ENCODE measurements at regions not wholly inside any gene's neighbourhood (a gene's known extent, or its start where the extent isn't known, plus 50 kb on each side); places are given as distances from the start of the nearest gene placed in this dataset.

DNA sequence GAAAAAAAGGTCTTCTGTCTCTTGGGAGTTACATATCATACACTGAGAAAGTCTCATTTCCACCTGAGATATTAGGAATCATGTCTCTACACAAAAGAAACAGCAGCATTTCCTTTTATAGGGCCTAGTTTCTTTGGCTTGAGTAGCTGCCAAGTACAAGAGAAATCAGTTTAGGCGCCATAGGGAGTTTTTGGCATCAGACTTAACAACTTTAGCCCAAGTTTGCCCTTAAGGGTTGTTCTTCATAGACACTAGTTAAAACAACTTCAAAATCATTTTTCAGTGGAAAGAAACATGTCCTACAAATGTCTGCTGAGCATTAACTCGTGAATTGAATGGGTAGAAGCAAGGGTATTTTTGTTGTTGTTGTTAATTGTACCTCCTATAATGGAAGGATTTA, 587.0 kb upstream of the DSEL start:
- no peak for DNase-seq (ENCODE audit: low spot score)

DNA sequence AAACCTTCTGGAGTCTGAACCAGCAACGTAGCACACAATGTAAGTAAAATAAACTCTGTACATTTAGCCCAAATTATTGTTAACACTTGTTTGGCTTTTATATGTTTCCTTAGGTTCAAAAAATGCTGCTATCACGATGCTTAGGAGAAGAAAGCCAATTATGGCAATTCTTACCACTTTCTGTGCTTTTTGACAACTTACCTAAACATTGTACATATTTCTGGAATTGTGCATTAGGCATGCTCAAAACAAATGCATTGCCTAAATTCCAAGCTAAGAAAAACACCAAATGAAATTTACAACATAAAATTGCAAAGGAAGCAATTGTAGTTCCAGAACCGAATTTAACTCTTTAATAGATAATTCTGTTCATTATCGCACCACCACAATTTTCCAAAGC, 585.6 kb upstream of the DSEL start:
- no peak for DNase-seq (ENCODE audit: low spot score)

DNA sequence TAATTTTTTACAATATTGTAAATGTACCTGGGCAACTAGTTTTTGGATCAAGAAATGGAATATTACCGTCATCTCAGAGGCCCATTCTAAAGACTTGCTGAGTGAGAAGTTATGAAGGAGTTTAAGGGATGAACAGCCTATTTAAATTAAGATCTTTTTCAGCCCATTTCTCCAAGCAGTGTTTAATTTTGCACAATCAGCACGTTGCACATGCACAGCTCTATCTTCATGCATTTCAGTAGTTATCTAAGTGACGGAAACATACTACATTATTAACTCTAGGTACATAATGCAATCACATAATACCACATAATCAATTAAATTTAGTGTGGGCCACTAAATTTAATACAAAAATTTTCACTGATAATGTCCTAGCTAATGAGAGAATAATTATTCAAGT, 582.1 kb upstream of the DSEL start:
- DNase-seq (ENCODE audit: low spot score) = no peak

DNA sequence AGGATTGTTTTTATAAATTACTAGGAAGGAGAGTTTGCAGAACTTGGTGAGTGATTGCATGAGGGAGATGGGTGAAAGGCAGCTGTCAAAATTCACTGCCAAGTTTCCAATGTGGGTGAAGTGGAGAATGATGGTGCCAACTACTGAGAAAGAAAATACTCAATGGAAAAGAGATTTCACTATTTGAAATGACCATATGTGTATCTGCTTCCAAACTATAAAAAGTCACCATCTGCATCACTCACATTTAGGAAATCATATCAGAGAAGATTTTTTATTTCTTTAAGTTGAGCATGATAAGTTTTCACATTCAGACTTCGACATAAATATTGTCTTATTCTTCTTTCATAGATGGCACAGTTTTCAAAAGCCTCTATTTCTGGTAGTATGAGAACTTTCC, 570.0 kb upstream of the DSEL start:
- no peak for DNase-seq (ENCODE audit: low spot score)

DNA sequence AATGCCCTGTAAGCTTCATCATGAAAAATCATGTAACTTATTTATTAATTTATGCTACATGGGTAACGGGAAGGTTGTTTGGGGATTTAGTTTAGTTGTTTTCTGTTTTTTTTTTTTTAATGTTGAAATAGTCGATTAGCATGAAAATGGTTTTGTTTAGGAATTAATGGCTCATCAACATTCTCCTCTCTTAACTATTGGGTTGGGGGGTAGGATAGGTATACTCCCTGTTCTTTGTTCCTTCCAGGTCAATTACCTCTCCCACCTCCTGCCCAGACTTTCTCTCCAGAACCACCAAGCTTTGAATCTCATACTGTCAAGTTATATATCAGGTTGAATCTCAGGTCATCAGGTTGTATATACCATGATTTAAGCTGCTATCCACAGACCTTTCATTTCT, 568.7 kb upstream of the DSEL start:
- DNase-seq (ENCODE audit: low spot score) = no peak

DNA sequence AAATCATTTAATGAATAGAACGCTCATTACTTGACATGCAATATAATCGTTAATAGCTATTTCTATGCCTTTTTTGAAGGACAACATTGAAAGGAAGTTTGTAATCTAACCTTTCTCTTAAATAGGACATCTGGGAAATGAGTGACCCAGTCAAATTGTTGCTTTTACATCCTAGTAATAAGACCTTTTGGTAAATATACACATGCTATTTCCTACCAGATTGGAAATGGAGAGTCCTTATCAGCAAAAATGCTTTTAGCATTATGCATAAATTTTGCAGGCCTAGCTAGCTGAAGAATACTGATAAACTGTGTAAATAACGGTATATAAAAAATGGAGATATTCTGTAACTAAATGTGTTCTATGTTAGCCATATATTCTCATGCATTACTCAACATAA, 567.3 kb upstream of the DSEL start:
- DNase-seq (ENCODE audit: low spot score) = no peak

DNA sequence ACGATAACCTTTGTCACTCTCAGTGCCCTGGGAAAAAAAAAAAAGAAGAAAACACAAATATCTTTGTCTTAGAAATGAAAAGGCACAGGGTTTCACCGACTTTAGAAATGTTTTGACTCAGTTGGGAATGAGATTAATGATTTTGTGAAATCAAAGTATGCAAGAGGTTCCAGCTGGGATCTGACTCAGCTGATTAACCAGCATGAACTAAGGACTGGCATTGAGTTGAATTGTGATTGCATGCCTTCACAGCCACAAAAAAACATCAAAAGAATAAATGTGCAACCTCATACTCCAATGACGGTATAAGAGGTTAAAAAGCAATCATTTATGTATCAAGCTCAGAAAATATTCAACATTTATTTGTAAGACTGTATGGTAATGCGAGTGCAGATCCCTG, 566.6 kb upstream of the DSEL start:
- peak; percentile 5 for DNase-seq (ENCODE audit: low spot score)

DNA sequence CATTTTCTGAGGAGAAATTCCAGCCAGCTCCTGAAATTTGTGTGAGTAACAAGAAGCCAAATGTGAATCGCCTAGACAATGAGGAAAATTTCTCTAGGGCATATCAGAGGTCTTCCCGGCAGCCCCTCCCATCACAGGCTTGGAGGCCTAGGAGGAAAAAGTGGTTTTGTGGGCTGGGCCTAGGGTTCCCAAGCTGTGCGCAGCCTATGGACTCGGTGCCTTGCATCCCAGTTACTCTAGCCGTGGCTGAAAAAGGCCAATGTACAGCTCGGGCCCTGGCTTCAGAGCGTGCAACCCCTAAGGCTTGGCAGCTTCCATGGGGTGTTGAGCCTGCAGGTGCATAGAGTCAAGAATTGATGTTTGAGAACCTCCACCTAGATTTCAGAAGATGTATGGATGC, 556.2 kb upstream of the DSEL start:
- DNase-seq (ENCODE audit: low spot score) = no peak

DNA sequence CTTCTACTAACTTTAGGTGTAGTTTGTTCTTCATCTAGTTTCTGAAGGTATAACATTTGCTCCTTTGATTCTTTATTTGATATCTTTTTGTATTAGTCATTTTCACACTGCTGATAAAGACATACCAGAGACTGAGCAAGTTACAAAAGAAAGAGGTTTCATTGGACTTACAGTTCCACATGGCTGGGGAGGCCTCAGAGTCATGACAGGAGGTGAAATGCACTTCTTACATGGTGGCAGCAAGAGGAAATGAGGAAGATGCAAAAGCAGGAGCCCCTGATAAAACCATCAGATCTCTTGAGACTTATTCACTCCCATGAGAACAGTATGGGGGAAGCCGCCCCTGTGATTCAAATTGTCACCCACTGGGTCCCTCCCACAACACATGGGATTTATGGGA, 544.4 kb upstream of the DSEL start:
- DNase-seq (ENCODE audit: low spot score) = no peak

DNA sequence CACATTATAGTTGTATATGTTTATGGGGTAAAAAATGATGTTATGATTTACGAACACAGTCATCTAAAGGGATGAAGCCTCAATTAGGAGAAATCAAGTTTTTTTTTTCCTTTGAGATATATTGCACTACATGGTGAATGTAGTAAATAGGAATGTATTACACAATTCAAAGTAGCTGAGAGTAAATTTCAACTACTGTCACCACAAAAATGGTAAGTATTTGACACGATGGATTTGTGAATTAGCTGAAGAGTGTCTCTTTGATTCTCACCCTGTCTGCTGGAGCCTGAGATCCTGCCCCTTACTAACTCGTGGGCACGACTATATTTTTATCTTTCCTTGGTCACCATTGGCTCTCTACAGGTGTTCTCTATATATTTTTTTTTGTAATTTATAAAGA, 540.4 kb upstream of the DSEL start:
- DNase-seq (ENCODE audit: low spot score) = no peak

DNA sequence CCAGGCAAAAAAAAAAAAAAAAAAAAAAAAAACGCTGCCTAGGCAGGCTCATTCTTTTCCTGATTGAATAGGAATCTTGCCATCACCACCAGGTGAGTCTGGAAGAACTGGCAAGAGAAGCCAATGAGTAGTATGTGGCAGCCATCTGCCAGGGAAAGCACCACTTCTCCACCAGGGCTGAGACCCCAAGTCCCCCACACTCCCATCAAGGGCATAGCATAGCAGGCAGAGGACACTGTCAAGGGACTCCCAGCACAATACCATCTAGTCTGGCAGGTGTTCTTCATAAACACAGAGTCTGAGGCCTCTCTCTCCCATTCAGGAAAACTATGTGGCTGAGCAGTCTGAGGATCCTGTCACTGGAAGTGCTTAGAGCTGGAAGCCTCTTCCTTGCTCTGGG, 538.1 kb upstream of the DSEL start:
- DNase-seq (ENCODE audit: low spot score) = no peak

DNA sequence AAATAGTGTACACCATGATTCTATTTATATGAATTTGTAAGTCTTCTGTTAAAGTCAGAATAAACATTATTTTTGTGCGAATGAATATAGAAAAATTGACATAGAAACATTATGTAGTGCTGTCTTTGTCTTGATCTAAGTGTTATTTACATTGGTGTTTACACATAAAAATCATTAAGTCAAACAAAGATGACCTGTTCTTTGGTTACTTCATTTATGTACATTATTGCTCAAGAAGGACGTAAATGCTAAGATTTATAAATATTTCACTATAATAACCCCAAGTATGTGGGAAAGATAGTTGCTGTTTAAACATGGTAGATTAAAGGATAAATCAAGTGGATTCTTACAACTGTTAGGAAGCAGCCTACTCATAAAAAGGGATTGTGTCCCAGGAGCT, 536.8 kb upstream of the DSEL start:
- no peak for DNase-seq (ENCODE audit: low spot score)

DNA sequence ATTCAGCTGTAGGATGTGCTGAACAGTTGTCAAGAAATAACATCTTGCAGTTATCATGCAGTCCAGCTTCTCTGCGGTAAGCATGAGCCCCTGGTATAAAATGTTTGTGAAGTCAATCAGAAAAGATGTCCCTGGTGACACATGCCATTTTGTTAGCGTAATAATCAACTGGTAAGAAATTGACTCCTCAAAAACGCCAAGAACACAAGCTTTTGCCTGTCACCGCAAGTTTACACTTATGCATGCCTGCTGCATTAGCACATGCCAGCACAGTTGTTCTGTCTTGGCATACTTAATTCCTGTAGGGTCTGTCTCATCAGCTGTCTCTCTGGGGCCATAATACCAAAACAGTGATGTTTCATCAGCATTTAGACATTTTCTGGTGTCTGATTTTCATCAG, 524.8 kb upstream of the DSEL start:
- DNase-seq (ENCODE audit: low spot score) = no peak

DNA sequence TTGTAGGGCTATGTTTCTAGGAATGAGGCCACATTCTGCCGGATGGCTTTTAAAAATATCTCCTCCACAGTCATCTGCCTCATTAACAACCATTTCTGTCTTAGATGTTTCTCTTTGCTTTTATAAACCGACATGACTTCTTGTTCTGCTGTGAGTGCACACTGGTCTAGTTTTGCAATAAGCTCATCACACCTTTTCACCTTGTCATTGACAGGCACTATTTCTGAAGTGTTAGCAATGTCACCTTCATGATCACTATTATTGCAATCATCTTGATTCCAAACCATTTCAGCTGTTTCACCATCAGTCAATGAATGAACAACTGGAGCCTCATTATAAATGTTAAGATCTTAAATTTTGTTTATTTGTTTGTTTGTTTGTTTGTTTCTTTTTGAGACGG, 523.7 kb upstream of the DSEL start:
- no peak for DNase-seq (ENCODE audit: low spot score)

DNA sequence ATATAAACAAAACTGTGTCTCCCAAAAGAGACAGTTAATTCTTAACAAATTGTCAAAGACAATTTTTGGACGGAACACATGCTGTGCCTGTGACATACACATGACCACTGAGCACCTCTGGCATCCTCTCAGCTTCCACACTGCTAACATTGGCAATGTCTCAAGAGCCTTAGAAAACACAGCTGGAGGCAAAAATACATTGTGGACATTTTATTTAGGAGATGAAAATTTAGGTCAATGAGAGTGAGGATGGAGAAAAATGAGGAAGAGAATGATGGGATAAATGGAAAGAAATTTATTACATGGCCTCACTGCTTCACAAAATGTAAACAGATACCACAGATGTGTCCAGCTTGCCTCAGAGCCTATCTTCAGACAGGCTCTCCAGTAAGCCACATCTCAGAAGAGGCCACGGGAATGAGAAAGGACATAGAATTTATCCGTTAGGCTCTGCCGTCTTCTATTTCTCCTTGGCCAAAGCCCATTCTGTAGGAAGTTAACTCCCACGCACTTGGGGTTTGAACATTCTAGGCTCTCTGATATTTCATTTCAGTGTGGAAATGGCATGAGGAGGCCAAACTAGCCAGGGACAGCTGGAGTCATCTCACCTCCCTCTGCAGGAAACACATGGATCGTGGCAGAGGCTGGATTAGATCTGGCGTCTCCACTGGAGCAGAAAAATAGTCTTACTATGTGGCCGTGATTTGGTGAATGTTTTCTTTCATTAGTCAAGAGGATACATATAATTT, 519.4 kb upstream of the DSEL start:
- no peak for DNase-seq (ENCODE audit: low spot score)

DNA sequence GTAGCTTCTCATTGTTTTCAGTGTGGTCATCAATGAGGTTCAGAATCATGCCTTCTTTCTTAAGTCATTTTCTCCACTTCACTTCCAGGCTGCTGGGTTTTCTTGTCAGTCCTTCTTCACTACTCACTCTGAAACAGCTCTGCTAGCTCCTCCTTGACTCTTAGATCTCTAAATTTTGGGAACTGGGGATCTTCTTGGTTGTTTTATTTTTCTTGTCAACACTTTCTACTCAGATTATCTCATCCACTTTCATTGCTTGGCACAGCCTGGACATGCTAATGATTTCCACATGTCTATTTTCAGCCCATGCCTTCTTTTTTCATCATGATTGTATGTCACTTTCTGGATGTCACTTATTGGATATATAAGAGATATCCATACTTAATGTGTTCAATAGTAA, 517.8 kb upstream of the DSEL start:
- no peak for DNase-seq (ENCODE audit: low spot score)

DNA sequence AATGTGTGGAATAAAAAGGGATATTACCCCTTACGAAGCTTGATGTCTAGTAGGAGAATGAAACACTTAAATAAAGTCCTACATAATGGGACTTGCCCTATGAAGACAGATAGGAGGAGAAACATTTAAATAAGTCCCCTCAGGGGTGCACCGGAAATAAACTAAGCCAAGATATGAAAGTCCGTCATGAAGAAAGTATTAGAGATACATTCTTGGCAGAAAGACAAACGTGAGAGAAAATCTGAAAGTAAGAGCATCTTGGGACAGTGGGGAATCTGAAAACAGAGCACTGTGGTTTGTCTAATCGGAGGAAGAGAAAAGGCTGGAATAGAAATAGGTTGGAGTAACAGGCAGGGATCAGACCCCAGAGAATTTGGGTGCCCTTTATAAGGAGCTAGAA, 516.9 kb upstream of the DSEL start:
- DNase-seq (ENCODE audit: low spot score) = no peak

DNA sequence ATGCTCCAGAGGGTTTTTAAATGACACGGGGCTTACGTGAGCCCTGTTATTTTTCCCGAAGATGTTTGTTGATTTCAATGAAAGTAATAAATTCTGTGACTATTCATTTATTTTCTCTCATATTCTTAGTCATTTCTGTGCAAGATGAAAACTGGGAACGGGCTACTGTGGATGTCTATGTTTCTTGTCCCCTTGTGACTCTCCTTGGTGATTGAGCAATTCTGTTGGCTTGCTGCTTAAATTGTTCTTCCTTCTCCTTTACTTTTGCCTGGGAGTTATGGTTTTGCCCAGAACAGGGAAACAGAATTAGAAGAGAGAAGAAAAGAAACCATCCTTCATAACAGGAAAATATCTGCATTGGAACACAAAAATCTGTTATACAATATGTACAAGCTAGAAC, 508.2 kb upstream of the DSEL start:
- no peak for DNase-seq (ENCODE audit: low spot score)

DNA sequence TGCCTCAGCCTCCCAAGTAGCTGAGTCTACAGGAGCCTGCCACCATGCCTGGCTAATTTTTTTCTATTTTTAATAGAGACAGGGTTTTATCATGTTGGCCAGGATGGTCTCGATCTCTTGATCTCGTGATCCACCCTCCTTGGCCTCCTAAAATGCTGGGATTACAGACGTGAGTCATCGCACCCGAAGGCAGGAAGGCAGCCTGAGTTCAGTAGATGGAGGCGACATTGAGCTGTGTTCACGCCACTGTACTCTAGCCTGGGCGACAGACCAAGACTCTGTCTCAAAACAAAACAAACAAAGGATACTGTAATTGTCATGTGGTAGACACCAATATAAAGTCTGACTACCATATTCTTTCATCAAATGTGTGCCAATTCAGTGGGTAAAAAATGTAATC, 500.9 kb upstream of the DSEL start:
- DNase-seq (ENCODE audit: low spot score) = no peak

DNA sequence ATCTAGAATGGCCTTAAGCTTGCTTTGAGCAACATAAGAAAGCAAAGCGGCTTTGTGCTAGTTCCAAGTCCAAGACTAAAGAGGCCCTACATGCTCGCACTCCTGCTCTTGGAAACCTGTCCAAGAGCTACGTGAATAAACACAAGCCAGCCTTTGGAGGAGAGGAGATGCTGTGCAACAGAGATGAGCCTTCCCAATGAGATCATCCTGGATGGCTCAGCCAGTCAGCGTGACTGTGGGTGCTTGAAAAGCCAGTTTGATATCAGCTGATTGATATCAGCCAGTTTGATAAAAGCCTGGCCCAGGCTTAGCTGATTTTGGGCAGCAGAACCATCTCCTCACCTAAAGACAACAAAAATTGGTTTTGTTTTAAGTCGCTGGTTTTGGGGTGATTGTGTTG, 481.0 kb upstream of the DSEL start:
- DNase-seq (ENCODE audit: low spot score) = no peak

DNA sequence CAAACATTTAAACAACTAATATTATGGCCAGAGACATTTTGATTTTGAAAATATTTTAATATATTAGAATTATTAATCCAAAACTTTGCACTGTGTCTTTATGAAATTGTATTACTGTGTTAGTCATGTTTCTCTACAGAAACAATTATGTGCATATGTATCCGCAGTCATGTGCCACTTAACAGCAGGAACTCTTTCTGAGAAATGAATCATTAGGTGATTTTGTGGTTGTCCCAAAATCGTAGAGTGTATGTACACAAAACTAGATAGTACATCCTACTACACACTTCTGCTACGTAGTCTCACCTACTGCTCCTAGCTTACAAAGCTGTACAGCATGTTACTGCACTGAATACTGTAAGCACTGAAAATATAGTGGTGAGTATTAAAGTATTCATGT, 479.2 kb upstream of the DSEL start:
- no peak for DNase-seq (ENCODE audit: low spot score)

DNA sequence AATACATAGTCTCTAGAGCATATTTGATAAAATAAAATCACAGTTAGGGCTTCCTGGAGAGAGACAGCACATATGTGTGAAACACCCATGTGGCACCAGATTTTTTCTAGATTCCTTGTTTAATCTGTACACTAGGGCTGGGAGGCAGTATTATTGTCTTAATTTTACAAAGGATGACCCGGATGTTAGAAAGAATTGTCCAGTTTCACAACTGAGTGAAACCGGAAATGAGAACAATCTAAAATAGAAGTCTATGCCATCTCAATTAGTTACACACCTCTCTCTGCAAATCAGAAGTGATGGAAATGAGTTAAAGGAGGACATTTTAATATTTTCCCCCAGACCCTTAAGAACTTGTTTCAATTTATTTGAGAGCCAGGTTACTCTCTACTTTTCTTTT, 463.7 kb upstream of the DSEL start:
- no peak for DNase-seq (ENCODE audit: low spot score)

DNA sequence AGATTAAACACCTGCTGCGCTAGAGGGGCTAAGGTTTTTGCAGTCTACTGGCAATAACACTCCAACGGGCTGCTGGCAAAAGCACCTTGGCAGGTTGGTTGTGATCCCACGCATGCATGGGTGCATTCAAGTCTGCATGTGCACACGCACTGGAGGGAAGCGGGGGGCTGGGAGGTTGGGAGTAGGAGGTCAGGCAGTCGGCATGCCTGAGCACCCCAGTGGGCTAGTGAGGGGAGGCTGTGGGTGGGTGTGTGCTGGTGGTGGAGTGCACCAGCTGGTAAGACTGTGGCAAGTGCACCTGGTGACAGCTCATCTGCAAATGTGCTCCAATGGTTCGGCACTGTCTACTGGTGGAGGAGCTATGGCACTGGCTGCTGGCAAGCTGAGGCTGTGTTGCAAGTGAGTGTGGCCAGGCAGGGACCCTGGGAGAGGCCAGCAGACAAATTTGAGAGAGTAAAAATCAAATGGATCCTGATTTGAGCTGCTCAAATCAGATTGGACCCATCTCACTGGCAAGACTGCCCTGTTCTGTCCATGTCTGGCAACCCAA, 460.6 kb upstream of the DSEL start:
- no peak for DNase-seq (ENCODE audit: low spot score)

DNA sequence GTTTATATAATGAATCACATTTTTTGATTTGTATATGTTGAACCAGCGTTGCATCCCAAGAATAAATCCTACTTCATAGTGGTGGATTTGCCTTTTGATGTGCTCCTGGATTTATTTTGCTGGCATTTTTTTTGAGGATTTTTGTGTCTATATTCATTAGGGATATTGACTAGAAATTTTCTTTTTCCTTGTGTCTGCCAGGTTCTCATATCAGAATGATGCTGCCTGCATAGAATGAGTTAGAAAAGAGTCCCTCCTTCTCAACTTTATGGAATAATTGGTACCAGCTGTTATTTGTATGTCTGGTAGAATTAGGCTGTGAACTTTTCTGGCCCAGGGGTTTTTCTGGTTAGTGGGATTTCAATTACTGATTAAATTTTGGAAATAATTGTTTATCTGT, 457.4 kb upstream of the DSEL start:
- DNase-seq (ENCODE audit: low spot score) = no peak

DNA sequence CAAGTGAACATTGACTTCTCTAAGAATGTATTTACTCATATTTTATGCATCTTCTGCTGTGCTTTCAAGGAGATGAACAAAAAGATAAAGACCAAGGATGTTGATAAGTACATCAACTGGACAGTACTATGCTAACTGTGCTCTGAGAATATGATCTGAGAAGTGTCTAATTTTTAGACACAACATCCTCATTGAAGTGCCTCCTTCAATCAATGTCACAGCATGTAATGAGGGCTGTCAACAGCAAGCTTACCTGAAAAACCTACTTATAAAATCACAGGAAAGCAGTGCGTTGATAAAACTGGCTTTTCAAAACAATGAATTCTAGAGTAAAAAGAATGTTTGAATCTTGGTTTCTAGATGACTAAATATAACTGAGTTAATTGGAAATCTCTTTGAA, 452.9 kb upstream of the DSEL start:
- no peak for DNase-seq (ENCODE audit: low spot score)

Measured in pons (tissue), 1 donor.